HG03103 (cell line): ENCODE measurements at regions not wholly inside any gene's neighbourhood (a gene's known extent, or its start where the extent isn't known, plus 50 kb on each side); places are given as distances from the start of the nearest gene placed in this dataset.
"Not testable (repeated sequence)": the region's sequence is repeated elsewhere in the genome, so short reads cannot be mapped to it uniquely, and the experiment has no call there.

Experiments used
- ATAC-seq: cut with Tn5 transposase; IDR thresholded peaks from one replicate; pipeline ENCODE4 v1.9.1; 2021; ENCODE audit warnings: low read depth; ENCODE audit not compliant: unreplicated experiment

DNA sequence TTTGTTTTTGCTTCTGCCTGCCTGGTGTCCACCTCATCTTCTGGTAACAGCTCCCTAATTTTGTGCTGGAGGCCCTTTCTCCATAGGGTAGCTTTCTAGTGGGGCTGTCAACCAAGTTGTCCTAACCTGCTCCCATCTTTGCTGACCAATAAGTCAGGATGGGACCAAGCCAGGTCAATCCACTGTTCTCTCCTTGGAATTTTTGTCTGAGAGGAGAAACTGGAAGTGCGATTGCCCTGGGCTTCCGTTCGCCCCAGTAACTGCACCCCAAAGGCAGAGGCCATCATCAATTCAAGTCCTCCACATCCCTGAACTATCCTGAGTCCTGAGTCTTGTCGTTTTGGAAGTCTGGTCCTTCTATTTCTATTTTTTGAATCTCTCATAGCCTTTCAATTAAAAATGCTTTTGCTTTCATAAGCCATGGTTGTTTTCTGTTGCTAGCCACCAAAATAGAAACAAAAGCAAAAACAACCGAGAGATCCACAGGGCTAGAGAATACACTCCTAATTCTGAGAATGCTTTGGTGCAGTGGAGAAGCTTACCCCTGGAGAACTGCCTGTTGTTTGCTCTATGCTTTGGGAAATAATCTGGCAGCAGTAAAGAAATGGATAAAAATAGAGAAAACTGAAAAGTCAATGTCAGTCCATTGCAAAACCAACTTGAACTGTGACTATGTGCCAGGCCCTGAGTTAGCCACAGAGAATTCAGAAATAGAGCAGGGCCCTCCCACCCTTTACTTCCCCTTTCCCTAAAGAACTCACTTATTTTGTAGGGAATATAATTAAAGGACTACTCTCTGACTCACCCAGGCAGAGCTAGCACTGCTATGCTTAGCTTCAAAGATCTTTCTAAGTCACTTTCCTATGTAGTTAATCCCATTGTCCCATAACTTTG, 368.1 kb downstream of the CXCL12 start:
- ATAC-seq, result no peak

DNA sequence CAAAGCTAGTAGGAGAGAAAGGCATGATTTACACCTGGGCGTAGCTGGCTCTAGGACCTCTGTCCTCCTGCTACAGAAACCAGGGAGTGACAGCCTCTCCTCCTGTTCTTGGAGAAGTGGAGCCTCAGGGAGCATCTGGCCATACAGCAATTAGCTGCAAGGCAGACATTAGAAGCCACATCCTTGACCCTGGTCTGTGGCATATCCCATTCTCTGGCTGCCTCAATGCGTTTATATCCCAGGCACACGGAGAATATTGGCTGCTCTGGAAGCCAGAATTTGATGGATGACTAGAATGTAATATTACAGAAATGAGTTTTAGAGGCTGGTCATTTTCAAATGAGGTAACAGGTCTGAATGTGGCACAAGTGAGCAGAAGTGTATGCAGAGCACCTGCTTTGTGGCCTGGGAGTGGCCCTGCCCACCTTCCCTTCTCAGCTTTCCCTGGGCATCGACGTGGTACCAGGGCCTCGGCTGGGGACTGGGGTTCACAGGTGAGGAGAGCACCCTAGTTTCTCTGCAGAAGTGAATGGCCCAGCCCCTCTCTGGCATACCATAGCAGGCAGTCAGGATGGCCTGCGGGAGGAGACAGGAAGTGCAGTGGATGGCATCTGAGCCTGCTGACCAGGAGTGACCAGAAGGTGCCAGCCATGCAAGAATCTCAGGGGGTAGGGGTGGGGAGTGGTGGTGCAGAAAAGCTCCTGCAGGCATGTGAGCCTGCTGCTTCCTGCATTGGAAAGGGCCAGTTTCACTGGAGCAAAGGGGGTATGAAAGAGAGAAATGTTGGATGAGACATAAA, 367.2 kb upstream of the ZNF32 start:
- ATAC-seq, result no peak

DNA sequence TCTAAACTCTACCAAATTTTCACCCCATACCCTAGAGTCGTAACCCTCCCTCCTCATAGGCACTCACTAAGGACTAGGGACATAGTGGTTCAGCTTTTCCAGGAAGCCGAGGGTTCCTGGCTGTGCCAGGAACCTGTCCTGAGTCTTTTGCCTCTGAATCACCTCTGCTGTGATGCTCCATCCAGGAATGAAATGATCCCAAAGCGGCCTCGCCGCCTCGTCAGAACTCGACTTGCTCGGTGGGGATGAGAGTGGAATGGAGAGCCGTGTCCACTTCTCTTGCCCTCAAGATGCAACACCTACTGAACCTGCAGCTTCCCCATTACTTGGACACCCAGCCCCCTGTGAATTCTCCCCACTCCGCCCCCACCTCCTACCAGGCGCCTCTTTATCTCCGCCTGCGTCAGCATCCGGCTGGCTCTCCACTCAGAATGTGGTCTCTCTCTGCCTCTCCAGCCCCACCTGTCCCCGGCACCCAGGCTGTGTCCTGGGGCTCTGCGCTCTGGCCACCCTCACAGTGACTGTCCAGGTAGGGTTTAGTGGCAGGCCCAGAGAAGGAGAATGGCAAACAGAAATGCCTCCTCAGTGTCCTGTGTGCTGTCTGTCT, 366.1 kb upstream of the ZNF32 start:
- ATAC-seq, result no peak

DNA sequence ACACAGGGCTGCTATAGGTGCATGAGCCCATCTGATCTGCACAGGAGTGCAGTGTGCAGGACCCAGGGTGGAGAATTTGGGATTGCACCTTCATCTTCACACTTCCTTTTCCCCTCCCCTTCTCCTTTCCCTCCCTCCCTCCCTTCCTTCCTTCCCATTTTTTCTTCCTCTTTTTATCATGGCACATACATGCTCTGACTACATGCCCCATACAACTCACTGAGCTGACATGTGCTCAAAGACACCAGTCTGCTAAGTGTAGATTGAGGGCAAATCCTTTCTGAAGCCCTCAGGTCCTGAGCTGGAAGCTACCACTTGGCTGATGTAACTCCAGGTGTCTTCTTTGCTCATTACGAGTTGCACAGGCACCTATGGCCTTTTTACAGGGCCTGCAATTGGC, 365.3 kb upstream of the ZNF32 start:
- no peak for ATAC-seq

DNA sequence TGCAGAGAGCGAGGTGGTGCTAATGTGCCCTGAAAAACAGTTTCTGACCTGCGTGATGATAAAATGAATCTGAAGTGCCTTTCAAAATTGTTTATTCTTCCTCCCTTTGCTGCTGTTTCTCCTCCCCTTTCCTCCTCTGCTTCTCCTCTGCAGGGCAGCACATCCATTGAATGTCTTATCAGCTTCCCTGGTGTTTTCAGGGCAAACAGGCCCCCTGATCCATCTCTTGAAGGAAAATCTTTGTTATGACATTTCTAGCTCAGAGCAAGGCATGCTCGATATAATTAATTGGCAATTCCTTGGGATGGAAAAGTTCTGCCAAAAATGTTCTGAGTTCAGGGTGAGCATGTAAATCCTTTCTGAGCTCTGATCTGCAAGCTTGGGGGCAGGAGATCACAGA, 364.2 kb upstream of the ZNF32 start:
- ATAC-seq, result no peak

DNA sequence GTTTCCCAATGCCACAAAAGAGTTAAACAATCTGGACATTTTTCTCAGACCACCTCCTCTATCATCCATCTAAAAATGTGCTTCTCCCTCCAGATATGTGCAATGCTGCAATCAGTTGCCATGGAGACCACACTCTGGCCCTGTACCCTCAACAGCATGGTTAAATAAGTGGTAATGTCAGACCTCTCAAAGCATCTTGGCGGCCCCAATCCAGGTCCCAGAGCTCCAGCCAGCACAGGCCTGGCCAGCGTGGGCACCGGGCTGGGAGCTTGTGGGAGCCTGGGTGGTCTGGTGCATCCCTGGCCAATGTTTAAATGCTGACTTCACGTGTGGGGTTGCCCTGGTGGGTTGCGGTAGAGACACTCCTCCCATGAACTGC, 362.9 kb upstream of the ZNF32 start:
- ATAC-seq, result no peak

DNA sequence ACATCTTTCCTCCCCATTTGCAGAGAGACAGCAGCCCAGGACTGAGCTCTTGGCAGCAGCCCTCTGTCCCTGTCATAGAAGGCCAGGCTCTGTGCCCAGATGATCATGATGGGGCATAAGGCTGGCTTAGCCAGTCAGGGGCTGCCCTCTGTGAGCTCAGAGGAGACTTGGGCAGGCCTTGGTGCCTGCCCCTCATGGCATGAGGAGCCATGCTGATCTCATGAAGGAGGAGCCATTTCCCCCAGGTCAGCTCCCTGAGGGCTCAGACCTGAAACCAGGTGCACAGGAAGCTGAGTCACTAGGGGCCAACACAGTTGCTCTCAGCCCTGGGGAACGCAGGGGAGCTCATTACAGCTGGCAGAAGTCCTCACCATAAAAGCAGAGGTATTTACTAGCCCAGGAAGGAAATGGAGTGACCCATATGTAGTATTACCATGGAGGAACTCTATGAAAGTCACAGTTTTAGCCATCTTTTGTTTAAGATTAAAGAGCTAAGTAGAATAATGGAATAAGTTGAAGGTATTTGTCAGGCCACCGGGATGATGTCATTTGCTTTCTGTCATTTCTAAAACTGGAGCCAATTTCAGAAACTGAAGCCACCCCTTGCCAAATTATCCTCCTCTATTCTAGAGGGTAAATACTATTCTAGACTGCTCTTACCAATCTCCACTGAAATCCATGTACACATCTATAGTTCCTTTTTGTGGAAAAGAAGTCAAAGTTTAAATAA, 362.4 kb upstream of the ZNF32 start:
- peak; percentile 96 for ATAC-seq

DNA sequence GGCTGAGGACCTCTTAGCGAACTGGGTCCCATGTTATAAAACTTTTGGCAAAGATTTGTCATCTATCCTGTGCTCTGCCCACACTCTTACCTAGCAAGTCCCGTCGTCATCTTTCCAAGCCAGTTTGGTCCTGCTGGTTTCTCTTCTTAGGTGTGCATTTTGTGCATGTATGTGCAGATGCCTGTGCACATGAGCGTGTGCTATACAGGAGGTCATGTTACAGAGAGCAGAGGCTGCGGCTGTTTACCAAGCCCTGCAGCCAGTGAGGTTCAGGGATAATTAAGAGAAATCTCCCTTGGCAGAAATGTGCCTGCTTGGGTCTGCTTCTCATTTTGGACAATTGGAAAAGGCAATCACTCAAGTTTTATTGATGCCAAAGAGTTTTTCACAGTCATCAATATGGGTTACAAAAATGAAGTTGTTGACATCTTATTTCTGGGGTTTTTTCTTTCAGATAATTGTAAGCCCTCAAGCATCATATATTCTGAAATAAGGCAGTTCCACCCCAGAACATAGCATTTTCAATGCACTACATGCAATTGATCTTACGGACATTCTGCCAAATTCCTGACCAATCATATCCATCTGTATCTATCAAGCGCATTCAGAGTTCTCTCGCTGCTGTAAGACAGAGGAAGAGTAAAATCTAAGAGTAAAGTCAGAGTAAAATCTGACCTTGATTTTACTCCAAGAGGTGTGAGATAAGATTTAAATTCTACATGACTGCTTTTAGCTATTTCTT, 361.4 kb upstream of the ZNF32 start:
- no peak for ATAC-seq

DNA sequence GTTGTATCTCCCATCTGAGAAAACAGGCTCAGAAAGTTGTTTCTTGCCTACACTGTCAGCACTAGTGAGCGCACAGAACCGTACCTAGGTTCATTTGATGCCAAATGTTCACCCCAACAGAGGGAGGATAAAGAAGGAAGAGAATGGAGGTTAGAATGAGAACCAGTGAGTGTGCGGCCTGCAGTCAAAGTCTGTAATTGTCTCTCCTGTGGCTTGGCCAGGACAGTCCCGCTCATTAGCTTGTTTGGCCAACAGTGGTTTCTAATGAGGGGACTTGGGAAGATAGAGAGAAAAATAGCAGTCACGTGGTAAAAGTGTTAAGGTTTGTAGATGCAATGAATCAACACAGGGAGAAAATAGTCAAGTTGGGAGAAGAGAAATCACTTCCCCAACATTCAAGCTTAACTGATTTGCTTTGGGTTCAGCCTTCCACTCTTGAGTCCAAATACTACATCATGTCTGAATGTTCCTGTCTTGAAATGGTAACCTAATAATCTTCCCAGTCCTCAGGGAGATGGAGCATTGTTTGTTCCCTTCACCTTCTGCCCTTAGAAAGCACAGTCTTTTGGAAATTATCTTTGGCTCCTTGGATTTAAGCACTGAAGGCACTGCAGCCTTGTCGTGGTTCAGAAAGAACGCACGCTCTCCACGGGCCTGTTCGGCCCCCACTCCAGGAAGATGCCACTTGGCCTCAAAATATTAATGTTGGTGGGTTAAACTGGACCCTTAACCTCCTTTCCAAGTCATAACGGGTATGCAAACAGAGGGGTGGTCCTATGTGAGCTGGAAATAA, 360.4 kb upstream of the ZNF32 start:
- no peak for ATAC-seq

DNA sequence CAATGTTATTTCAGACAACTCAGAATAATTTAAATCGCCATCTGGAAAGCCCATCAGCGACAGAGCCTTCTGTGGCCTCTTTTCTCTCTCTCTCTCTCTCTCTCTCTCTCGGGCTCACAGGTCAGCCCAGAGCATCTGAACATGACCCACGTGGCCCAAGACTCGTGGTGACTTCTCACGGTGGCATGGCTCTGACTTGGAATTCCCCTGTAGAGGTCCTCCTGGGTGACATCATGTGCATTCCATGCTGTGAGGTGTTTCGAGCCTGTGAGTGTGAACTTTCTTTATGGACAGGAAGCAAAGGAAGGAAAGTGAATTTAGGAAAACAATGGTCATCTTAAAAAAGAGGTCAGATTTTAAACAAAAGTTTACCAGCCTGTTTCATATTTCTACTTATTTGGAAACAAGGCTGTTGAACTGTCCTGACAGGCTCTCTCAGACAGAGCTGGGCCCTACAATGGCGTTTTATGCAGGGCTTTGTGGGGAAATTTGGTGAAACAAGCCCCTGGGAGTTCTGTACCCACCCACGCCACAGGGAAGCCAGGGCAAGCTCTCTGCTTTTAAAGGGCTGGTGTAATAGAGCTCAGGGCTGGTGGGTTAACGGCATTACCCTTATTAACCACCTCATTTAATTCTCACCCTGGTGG, 359.7 kb upstream of the ZNF32 start:
- no peak for ATAC-seq

DNA sequence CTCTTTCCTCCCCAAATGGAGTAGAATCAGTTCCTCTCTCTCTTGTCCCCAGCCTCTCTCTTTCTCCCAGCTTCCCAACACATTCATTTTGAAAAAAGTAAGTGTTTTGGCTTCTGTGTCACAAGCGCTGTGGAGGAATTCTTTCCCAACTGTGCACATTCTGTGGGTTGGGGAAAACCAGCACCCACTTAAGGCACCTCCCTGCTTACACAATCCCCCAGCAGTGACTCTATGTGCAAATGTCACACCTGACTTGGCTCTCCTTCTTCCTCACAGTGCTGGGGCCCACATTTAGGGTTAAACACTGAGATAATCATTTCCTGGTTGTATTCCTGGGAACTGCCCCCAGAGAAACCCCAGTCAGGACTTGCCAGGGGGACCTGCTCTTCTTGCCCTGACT, 358.1 kb upstream of the ZNF32 start:
- no peak for ATAC-seq

DNA sequence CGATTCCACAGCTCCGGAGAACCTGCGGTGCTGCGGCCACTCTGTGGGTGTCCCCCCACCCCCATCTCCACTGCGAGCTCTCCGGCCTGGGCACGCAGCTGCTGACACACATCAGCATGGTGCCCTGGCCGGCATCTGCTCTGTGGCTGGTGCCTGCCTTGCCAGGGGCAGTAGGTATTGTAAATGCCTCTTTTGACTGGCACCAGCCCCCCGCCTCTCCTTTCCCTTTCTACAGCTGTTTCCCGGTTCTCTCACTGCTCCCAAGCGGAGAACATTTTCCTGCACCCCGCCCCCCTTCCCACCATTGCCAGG, 357.1 kb upstream of the ZNF32 start:
- ATAC-seq, result no peak

DNA sequence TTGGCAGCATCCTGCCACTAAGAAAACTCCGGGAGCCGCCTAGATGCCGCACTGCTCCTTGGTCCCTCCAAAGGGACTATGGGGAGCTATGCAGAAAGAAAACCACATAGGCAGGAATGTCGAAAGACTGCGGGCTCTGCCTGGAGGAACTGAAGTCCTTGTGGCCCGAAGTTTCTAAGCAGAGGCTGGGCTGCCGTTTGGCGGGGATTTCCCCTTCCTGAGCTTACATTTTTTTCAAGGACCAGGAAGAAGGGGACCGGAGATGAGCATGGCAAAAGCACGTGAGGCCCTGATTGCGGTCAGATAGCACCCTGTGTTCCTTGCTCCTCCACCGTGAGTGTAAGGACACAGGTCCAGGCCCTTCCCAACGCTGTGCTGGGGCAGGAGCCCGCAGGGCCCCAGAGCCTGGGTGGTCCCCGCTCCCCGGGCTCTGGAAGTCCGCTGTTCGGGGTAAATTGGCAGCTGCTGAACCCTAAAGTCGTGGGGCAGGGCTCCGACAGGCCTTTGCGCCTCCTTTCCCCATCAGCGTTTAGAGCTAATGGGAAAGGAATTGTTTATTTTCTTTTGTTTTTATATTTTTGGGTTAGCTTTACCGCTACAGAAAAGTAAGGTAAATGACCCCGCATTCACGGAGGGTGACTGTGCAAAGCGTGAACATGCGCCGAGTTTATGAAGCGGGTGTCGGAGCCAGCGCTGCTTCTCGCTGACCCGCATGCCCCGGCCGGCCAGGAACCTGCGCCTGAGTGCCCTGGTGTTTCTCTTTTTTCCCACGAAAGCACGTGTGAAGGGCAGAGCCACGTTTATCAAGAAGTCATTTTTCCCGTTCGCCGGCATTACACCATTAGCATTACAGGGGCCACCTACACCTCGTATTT, 356.5 kb upstream of the ZNF32 start:
- no peak for ATAC-seq

DNA sequence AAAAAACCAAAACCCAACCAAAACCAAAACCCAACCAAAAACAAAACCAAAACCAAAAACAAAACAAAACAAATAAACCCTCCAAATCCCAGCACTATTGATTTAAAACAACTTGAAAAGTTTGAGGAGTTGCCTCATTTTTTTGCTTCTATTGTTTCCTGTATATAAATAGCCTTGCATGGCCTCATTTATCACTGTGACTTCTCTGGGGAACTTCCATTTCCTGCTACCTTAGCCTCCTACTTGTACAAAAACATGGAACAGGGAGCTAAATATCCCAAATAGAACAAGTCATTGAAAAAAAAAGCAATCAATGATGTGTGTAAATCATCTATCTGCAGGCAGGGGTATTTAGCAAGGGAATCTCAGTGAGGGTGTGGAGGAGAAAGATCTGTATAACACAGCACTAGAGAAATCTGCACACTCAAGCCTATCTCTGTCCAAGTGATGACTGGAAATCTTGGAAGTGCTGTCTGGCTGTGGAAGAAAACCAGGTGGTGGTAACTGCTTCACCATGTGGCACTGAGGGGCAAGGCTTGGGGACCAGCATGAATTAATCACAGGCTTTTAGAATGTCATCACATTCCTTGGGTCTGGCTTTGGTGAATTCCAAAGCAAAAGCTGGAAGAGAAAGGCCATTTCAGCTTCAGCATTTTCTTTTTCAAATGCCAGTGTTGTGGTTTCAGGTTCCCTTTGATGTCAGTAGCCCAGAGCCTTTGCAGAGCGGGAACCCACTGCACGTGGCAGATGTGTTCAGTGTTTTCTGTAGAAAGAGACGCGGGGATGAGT, 349.5 kb upstream of the ZNF32 start:
- no peak for ATAC-seq

DNA sequence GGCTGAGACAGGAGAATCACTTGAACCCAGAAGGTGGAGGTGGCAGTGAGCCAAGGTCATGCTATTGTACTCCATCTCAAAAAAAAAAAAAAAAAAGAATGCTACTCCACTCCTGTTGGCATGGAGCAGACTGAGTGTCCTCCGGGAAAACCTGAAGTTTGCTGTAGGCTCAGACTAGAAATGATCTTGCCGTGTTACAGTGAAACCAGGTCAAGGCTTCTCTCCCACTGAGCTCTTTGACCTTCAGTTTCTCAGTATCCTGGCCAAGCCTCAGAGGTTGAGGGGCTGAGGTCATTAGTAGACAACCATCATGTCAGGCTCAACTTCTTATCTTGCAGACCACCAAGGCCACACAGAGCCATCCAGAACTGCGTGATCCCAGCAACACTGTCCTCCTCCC, 348.6 kb upstream of the ZNF32 start:
- no peak for ATAC-seq

DNA sequence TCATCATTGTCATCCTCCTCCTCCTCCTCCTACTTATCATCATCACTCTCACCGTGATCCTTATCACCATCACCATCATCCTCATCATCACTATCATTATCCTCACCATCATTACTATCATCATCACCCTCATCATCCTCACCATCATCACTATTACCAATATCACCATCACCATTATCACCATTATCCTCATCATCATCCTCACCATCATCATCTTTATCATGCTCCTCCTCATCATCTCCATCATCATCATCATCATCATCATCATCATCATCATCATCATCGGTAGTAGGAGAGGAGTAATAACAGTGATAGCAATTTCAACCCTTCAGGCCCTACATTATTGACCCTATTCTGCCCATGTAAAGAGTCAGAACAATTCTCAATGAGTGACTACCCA, 345.9 kb upstream of the ZNF32 start:
- ATAC-seq, result no peak

DNA sequence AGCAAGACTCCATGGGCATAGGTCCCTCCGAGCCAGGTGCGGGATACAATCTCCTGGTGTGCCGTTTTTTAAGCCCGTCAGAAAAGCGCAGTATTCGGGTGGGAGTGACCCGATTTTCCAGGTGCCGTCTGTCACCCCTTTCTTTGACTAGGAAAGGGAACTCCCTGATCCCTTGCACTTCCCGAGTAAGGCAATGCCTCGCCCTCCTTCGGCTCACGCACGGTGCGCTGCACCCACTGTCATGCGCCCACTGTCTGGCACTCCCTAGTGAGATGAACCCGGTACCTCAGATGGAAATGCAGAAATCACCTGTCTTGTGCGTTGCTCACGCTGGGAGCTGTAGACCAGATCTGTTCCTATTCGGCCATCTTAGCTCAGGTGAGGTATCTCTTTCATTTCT, 344.1 kb upstream of the ZNF32 start:
- ATAC-seq, result not testable (repeated sequence)
